SK-N-MC (cell line): ENCODE measurements at regions not wholly inside any gene's neighbourhood (a gene's known extent, or its start where the extent isn't known, plus 50 kb on each side); places are given as distances from the start of the nearest gene placed in this dataset.

Experiments
- EZH2 ChIP-seq: fragments of 200-600 bp; sonication (generic); IDR thresholded peaks from one replicate; pipeline ENCODE4 v1.6.1; 2017; ENCODE audit warnings: antibody characterized with exemption
- FOXP2 ChIP-seq: optimal IDR thresholded peaks from 2 replicates; pipeline ENCODE3; 2011; ENCODE audit warnings: mild to moderate bottlenecking, moderate library complexity; ENCODE audit not compliant: insufficient read depth; ENCODE audit errors: extremely low read length, control extremely low read depth
- POLR2AphosphoS5 ChIP-seq: IDR thresholded peaks from 2 replicates; pipeline ENCODE4 v1.6.1; 2012; ENCODE audit warnings: mild to moderate bottlenecking, low read depth, low read length, borderline replicate concordance

DNA sequence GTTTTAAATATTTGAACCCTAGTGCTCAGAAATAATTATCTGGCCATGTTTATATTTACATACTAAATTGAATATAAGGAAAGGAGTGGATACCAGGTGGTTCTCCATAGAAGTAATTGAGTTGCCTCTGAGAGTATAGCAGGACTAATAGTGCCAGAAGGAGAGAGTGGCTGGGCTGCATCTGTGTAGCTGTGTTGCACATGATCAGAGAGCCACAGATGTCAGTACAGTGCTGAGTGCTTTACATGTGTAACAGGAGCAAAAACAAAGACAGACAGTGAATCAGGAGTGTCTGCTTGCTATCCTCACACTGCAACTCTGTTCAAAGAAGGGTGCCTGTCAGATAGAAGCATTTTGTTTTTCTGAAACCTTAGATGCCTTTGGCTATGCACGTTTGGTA is 353.9 kb upstream of the PAPPA start:
- TF ChIP-seq EZH2 (no peak), POLR2AphosphoS5 (no peak), FOXP2 (no peak)
